Activated T-helper 1 cell treated with anti-CD3 and anti-CD28 coated beads, Interleukin-12 subunit alpha, Interleukin-12 subunit beta, Interleukin-2, Interleukin-4 antibody, amounts not matched to agents 30 ng/mL and 10 ng/mL and 1 ng/mL, durations not matched to agents 14 hours and 24 hours and 36 hours (primary cell): ENCODE measurements at regions not wholly inside any gene's neighbourhood (a gene's known extent, or its start where the extent isn't known, plus 50 kb on each side); places are given as distances from the start of the nearest gene placed in this dataset.
"Not testable (repeated sequence)": the region's sequence is repeated elsewhere in the genome, so short reads cannot be mapped to it uniquely, and the experiment has no call there.

Experiments
- DNase-seq: peaks from one replicate; pipeline ENCODE4 v3.0.0; 2021; ENCODE audit warnings: low spot score
- H3K27ac Mint-ChIP-seq: one replicate; pipeline ENCODE4 v1.8.0; 2021; ENCODE audit warnings: mild to moderate bottlenecking, mixed read lengths
- H3K27me3 Mint-ChIP-seq: one replicate; pipeline ENCODE4 v1.8.0; 2022; ENCODE audit warnings: mild to moderate bottlenecking, moderate library complexity, mixed read lengths; ENCODE audit not compliant: insufficient read depth
- H3K36me3 Mint-ChIP-seq: one replicate; pipeline ENCODE4 v1.8.0; 2021; ENCODE audit warnings: low read depth, mixed read lengths
- H3K4me1 Mint-ChIP-seq: one replicate; pipeline ENCODE4 v1.8.0; 2021; ENCODE audit warnings: low read depth, mixed read lengths
- H3K4me3 Mint-ChIP-seq: one replicate; pipeline ENCODE4 v1.8.0; 2021; ENCODE audit warnings: mild to moderate bottlenecking, moderate library complexity, mixed read lengths
- H3K9me3 Mint-ChIP-seq: one replicate; pipeline ENCODE4 v1.8.0; 2021; ENCODE audit warnings: mixed read lengths
- intact Hi-C: fragments of 100-400 bp; cut with micrococcal nuclease; formaldehyde crosslinking; loops from one replicate; pipeline ENCODE4 v1.15.1; 2024

DNA sequence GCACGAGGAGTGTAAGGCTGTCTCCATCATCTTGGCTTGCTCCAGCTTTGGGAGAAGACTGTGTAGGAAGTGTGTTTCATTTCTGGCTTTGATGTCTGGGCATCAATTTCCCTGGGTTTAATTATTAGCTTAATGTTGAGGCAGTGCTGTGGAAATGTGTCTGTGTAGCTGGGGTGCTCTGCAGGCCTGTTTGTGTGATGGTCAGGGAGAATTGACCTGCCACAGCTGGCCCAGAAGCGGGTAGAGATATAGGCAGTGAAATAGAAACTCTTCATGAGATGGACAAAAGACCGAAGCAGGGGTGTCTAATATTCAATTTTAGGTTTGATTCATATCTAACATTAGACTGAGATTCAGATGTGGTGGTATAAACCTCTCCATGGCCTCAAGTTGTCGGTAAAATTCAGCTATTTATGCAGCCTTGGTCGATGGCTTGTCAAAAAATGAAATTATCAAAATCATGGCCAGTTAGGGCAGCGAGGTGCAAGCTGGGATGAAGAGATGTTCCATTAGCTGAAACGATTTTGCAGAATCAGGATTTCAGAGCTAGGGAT lies 95.3 kb upstream of the SNX9 start:
- no peak for DNase-seq
- peaks cover 22% of the 10 kb centered on the region for H3K27me3 Mint-ChIP-seq
- peaks cover 22% of the 10 kb centered on the region for H3K9me3 Mint-ChIP-seq
- peaks cover 3% of the 10 kb centered on the region for H3K36me3 Mint-ChIP-seq
- intact Hi-C loops: no loop called here
- H3K27ac Mint-ChIP-seq: no peak overlapping the region
- no peak overlapping the region for H3K4me3 Mint-ChIP-seq
- H3K4me1 Mint-ChIP-seq: no peaks in the 10 kb centered on the region

DNA sequence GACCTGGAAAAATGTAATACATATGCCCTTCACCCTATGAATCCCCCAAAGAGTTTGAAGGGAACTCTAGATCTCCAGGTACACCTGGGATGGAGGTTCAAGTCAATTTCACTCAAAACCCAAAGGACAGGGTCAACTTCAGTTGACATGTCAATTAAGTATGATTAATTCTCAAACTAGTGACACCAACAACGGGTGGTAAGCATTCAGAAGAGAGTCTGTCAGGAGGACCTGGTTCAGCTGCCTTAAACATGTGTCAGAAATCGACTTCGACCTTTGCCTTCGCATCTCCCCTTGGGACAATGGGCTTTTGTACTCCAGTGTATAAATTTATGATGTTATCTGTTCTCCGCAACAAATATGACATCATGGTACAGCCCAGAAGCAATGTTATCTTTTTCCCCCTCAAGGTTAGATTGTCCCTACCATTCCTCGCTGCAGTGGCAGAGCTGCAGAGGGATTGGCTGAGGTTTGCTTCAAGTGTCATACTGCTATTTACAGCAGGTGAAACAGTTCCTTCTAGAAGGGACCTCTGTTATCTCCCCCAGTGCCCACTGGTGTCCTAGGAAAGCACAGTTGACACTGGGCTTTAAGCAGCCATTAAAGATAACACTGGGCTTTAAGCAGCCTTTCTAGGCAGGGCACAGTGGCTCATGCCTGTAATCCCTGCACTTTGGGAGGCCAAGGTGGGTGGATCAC lies 94.7 kb upstream of the SNX9 start:
- H3K27ac Mint-ChIP-seq: no peak overlapping the region
- H3K4me3 Mint-ChIP-seq: no peak overlapping the region
- no peaks in the 10 kb centered on the region for H3K4me1 Mint-ChIP-seq
- no peak for DNase-seq
- peaks cover 22% of the 10 kb centered on the region for H3K9me3 Mint-ChIP-seq
- H3K27me3 Mint-ChIP-seq: peaks cover 22% of the 10 kb centered on the region
- H3K36me3 Mint-ChIP-seq: peaks cover 3% of the 10 kb centered on the region
- intact Hi-C loops: no loop called here

DNA sequence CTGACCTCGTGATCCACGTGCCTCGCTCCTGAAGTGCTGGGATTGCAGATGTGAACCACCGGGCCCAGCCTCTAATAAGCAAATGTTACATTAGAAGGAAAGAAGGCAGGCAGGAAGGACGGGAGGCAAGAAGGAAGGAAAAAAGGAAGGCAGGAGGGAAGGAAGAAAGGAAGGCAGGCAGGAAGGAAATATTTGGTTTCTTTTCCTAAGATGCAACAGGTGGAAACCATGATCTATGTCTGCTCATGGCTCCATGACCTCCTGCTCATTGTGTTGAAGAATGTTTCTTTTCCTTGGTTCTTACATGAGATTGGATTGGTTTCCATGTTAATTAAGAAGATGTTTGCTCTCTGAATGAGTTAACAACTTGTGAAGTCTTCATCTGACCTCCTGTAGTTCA lies 91.8 kb upstream of the SNX9 start:
- intact Hi-C loops: no loop called here
- H3K4me3 Mint-ChIP-seq: no peak overlapping the region
- H3K4me1 Mint-ChIP-seq: no peaks in the 10 kb centered on the region
- peaks cover under 1% of the 10 kb centered on the region for H3K36me3 Mint-ChIP-seq
- H3K27me3 Mint-ChIP-seq: peaks cover 10% of the 10 kb centered on the region
- DNase-seq: no peak
- H3K9me3 Mint-ChIP-seq: peaks cover 1% of the 10 kb centered on the region
- H3K27ac Mint-ChIP-seq: no peak overlapping the region

DNA sequence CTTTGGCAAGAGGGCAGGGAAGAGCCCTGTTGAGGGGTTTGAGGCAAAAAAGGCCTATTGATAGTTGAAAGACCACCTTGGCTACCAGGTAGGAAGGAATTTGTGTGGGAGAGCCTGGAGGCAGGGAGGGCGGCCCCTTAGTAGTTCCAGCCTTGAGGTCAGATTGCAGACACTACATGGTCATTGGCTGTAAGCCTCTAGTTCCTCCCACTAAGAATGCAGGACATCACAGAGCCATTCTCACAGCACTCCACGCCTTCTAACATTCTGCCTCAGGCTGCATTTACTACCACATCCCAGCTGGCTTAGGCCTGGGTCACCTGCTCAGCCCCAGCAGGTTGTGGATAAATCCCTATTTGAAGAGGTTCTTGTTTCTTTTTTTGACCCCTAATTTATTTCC lies 91.0 kb upstream of the SNX9 start:
- H3K4me3 Mint-ChIP-seq: no peak overlapping the region
- intact Hi-C loops: no loop called here
- no peaks in the 10 kb centered on the region for H3K4me1 Mint-ChIP-seq
- no peaks in the 10 kb centered on the region for H3K9me3 Mint-ChIP-seq
- H3K36me3 Mint-ChIP-seq: no peaks in the 10 kb centered on the region
- DNase-seq: no peak
- H3K27me3 Mint-ChIP-seq: peaks cover 10% of the 10 kb centered on the region
- H3K27ac Mint-ChIP-seq: no peak overlapping the region

DNA sequence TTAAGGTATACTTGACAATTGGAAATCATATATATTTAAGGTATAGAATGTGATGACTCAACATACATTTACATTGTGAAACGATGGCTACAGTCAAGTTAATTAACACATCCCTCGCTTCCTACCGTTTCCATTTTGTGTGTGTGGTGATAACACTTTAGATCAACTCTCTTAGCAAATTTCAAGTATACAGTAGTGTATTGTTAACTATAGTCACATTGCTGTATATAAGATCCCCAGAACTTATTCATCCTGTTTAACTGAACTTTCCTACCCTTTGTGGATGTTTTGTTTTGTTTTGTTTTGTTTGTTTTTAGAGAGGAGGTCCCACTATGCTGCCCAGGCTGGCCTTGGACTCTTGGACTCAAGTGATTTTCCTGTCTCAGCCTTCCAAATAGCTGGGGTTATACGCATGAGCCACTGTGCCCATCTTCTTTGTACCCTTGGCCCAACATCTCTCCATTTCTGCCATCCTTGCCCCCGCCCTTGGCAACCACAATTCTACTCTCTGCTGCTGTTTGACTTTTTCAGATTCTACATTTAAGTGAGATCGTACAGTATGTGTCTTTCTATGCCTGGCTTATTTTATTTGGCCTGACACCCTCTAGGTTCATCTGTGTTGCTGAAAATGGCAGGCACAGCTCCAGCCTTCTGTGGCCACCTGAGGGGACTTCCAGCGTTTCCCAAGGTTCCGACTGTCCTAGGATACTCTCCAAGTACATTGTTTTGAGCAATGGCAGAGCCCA lies 90.5 kb upstream of the SNX9 start:
- Mint-ChIP-seq H3K4me3 (no peak overlapping the region), H3K9me3 (peaks cover 5% of the 10 kb centered on the region), H3K27ac (no peak overlapping the region), H3K4me1 (no peaks in the 10 kb centered on the region), H3K27me3 (peaks cover 9% of the 10 kb centered on the region), H3K36me3 (peaks cover 1% of the 10 kb centered on the region)
- DNase-seq: no peak
- intact Hi-C loops: no loop called here

DNA sequence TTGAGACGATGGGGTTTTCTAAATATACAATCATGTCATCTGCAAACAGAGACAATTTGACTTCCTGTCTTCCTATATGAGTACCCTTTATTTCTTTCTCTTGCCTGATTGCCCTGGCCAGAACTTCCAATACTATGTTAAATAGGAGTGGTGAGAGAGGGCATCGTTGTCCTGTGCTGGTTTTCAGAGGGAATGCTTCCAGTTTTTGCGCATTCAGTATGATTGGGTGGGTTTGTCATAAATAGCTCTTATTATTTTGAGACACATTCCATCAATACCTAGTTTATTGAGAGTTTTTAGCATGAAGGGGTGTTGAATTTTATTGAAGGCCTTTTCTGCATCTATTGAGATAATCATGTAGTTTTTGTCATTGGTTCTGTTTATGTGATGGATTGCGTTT lies 86.5 kb upstream of the SNX9 start:
- H3K4me1 Mint-ChIP-seq, intact Hi-C loops, DNase-seq, H3K36me3 Mint-ChIP-seq, H3K27ac Mint-ChIP-seq, H3K27me3 Mint-ChIP-seq, H3K4me3 Mint-ChIP-seq: not testable (repeated sequence)
- H3K9me3 Mint-ChIP-seq: peaks cover 22% of the 10 kb centered on the region

DNA sequence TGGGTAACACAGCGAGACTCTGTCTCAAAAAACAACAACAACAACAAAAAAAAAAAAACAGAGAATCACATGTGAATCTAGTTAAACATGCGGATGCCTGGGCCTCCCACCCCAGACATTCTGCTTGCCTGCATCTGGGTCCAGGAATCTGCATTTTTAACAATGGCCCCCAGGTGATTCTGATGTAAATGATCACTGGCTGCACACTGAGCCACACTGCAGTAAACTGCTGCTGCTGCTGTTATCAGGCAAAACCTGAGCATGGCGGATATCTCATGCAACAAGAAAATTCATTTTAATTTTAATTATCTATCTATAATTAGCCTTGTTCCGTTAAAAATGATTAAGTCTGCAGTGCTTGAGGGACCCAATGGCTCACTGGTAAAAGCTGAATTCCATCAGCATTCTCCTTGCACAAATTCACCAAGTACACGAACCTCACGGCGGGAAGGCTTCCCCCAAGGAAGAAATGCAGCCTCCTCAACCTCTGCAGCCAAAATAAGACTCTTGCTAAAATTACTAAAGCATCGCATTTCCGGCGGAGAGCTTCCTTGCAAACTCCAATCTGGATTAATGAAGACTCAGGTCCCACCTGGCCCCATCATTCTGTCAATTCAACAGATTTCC lies 81.6 kb upstream of the SNX9 start:
- intact Hi-C loops: no loop called here
- no peaks in the 10 kb centered on the region for H3K4me1 Mint-ChIP-seq
- H3K9me3 Mint-ChIP-seq: peaks cover 22% of the 10 kb centered on the region
- no peak overlapping the region for H3K4me3 Mint-ChIP-seq
- peaks cover 10% of the 10 kb centered on the region for H3K27me3 Mint-ChIP-seq
- no peak for DNase-seq
- no peak overlapping the region for H3K27ac Mint-ChIP-seq
- H3K36me3 Mint-ChIP-seq: peaks cover 3% of the 10 kb centered on the region

DNA sequence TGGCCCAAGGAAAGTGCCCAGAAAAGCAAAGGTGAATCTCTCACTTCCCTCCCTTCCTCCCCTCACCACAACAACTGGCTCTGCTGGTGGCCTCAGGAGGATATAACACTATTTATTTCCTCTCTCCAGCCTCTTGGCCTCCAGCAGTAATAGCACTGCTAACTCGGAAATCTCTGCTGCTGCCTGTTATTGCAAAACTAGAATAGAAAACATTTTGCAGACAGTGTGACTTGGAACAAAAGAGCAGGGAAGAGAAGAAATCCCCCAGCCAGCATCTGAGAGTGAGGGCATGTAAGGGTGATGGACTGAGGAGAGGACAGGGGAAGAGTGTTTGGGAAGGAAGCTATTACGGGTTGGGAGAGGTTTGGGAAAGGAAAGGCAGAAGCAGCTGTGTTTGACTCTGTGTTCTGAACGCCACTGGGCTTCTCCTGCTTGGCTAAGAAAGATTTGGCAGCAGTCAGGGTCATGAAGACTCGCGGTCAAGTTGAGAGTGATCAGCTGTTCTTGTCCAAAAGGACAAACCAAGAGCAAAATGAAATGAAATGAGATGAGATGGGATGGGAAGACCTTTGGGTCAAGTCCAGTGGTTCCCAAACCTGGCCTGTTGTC lies 81.0 kb upstream of the SNX9 start:
- intact Hi-C loops: no loop called here
- Mint-ChIP-seq H3K27me3 (peaks cover 6% of the 10 kb centered on the region), H3K9me3 (peaks cover 22% of the 10 kb centered on the region), H3K36me3 (peaks cover 3% of the 10 kb centered on the region), H3K4me3 (no peak overlapping the region), H3K4me1 (no peaks in the 10 kb centered on the region), H3K27ac (no peak overlapping the region)
- DNase-seq: no peak

DNA sequence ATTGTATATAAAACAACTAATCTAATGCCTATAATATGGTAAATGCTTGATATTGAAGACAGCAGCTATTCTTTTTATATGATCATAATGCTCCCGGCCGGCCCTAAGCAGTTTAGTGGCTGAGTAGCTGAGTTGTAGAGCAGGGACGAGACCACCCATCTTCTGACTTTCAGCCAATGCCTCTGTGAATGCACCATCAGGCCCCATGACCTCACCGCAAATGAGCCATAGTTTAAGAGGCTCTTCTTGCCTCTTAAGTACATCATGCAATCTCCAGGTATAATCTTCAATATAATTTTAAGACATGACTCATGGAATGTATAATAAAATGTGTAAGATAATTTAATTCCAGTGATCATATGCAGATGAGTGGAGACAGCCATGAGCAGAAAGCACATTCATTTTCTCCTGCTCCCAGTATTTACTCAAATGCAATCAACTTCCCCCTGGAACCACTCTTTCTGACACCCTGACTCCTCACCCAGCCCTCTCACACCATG lies 78.9 kb upstream of the SNX9 start:
- Mint-ChIP-seq H3K9me3 (peaks cover 5% of the 10 kb centered on the region), H3K4me1 (peaks cover 6% of the 10 kb centered on the region), H3K27ac (no peak overlapping the region), H3K4me3 (no peak overlapping the region), H3K36me3 (no peaks in the 10 kb centered on the region), H3K27me3 (peaks cover 2% of the 10 kb centered on the region)
- no peak for DNase-seq
- intact Hi-C loops: no loop called here

DNA sequence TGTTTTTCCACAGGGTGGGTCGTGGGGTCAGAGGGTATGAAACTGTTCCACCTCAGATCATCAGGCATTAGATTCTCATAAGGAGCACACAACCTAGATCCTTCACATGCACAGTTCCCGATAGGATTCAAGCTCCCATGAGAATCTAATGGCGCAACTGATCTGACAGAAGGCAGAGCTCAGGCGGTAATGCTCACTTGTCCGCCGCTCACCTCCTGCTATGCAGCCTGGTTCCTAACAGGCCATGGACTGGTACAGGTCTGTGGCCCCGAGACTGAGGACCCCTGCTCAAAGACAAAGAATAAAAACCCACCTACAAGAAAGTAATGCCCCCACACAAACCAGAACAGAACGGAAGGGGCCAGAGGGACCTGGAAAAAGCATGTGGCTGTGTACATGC lies 76.1 kb upstream of the SNX9 start:
- no peak overlapping the region for H3K4me3 Mint-ChIP-seq
- no peak overlapping the region for H3K27ac Mint-ChIP-seq
- peaks cover 6% of the 10 kb centered on the region for H3K27me3 Mint-ChIP-seq
- no peaks in the 10 kb centered on the region for H3K36me3 Mint-ChIP-seq
- intact Hi-C loops: no loop called here
- H3K4me1 Mint-ChIP-seq: peaks cover 19% of the 10 kb centered on the region
- no peak for DNase-seq
- H3K9me3 Mint-ChIP-seq: peaks cover 9% of the 10 kb centered on the region

DNA sequence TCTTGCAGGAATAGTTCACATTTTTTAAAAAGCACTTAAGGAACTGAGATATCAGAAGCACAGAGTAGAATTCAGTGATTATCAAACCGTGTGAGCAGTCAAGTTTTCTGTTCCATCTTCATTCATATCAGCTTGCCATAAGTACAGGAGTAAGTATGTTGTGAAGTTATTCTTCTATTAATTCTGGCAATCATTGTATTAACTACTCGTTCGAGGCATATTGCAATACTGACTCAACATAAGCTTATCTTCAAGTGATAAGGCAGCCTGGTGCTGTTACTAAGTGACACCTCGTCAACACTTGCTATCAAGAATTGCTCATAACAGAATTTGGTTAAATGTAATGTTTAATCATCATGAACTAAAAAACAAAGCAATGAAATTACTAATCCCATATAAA lies 75.7 kb upstream of the SNX9 start:
- no peaks in the 10 kb centered on the region for H3K36me3 Mint-ChIP-seq
- intact Hi-C loops: no loop called here
- no peak for DNase-seq
- no peak overlapping the region for H3K27ac Mint-ChIP-seq
- H3K27me3 Mint-ChIP-seq: peaks cover 6% of the 10 kb centered on the region
- peaks cover 9% of the 10 kb centered on the region for H3K9me3 Mint-ChIP-seq
- no peak overlapping the region for H3K4me3 Mint-ChIP-seq
- peaks cover 19% of the 10 kb centered on the region for H3K4me1 Mint-ChIP-seq

DNA sequence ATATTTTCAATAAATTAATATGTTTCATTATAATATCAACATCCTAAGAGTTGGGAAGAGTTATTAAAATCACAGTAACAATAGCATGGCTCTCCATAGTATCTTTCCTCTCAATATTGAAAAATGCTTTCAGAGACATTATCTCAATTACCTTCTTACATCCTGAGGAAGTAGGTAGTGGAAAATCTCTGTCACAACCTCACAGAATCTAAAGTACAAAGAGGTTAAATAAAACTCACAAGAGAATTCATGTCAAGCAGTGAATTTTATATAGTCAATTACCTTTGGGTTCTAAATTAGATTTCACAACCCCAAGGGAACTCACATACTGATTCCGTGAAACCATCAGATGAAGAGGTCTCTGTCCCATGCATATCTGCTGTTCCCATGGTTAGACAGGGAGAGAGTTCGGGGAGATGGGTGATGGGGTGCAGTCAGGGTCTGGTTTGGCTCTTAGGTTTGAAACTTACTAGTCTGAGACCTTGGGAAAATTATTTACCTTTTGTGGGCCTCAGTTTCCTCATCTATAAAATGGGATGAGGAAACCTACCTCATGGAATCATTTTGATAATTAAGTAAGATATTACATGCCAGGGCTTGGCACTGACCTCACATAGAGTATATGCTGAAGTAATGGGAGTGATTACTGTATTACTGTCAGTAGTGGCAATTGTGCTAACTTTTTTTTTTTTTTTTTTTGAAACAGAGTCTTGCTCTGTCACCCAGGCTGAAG lies 74.0 kb upstream of the SNX9 start:
- intact Hi-C loops: no loop called here
- Mint-ChIP-seq H3K27me3 (peaks cover 6% of the 10 kb centered on the region), H3K9me3 (peaks cover 9% of the 10 kb centered on the region), H3K36me3 (no peaks in the 10 kb centered on the region), H3K27ac (peak overlapping the region; percentile 50), H3K4me3 (peak overlapping the region; percentile 31), H3K4me1 (peaks cover 32% of the 10 kb centered on the region)
- DNase-seq: no peak
